ENCODE measurements at regions not wholly inside any gene's neighbourhood (a gene's known extent, or its start where the extent isn't known, plus 50 kb on each side); places are given as distances from the start of the nearest gene placed in this dataset.

- Histone ChIP-seq H3K36me3 (ENCODE audit: insufficient read depth, low read length) (no peaks in the 10 kb centered on the region), H2AFZ (ENCODE audit: low read depth, low read length) (no peak overlapping the region), H3K27me3 (ENCODE audit: insufficient read depth, low read length) (no peaks in the 10 kb centered on the region), H3K4me3 (ENCODE audit: low read length) (no peak overlapping the region), H3K4me1 (ENCODE audit: insufficient read depth, low read length) (peaks cover 2% of the 10 kb centered on the region), H3K9me3 (ENCODE audit: low read length) (peaks cover 2% of the 10 kb centered on the region)
Observed at GRCh38 chr2:129723277-129724020, 256.0 kb upstream of the RAB6C start.

- Histone ChIP-seq H2AFZ (ENCODE audit: low read depth, low read length) (no peak overlapping the region), H3K36me3 (ENCODE audit: insufficient read depth, low read length) (no peaks in the 10 kb centered on the region), H3K27me3 (ENCODE audit: insufficient read depth, low read length) (no peaks in the 10 kb centered on the region), H3K4me1 (ENCODE audit: insufficient read depth, low read length) (peaks cover 4% of the 10 kb centered on the region), H3K9me3 (ENCODE audit: low read length) (peaks cover 2% of the 10 kb centered on the region), H3K4me3 (ENCODE audit: low read length) (no peak overlapping the region)
Observed at GRCh38 chr2:129724021-129724757, 255.3 kb upstream of the RAB6C start.

GRCh38 chr2:129726216-129726615 lies 253.2 kb upstream of the RAB6C start:
- Histone ChIP-seq H2AFZ (ENCODE audit: low read depth, low read length) (no peak overlapping the region), H3K9me3 (ENCODE audit: low read length) (peaks cover 2% of the 10 kb centered on the region), H3K27me3 (ENCODE audit: insufficient read depth, low read length) (no peaks in the 10 kb centered on the region), H3K4me1 (ENCODE audit: insufficient read depth, low read length) (peaks cover 4% of the 10 kb centered on the region), H3K4me3 (ENCODE audit: low read length) (no peak overlapping the region), H3K36me3 (ENCODE audit: insufficient read depth, low read length) (no peaks in the 10 kb centered on the region)

GRCh38 chr2:129727286-129727685 lies 252.2 kb upstream of the RAB6C start:
- no peaks in the 10 kb centered on the region for H3K36me3 ChIP-seq (ENCODE audit: insufficient read depth, low read length)
- no peaks in the 10 kb centered on the region for H3K27me3 ChIP-seq (ENCODE audit: insufficient read depth, low read length)
- peaks cover 8% of the 10 kb centered on the region for H3K4me1 ChIP-seq (ENCODE audit: insufficient read depth, low read length)
- H3K4me3 ChIP-seq (ENCODE audit: low read length): no peak overlapping the region
- no peak overlapping the region for H2AFZ ChIP-seq (ENCODE audit: low read depth, low read length)
- H3K9me3 ChIP-seq (ENCODE audit: low read length): peaks cover 2% of the 10 kb centered on the region

GRCh38 chr2:129728035-129728972 lies 251.2 kb upstream of the RAB6C start:
- Histone ChIP-seq H3K4me3 (ENCODE audit: low read length) (no peak overlapping the region), H3K4me1 (ENCODE audit: insufficient read depth, low read length) (peaks cover 9% of the 10 kb centered on the region), H2AFZ (ENCODE audit: low read depth, low read length) (no peak overlapping the region), H3K36me3 (ENCODE audit: insufficient read depth, low read length) (no peaks in the 10 kb centered on the region), H3K9me3 (ENCODE audit: low read length) (peaks cover 2% of the 10 kb centered on the region), H3K27me3 (ENCODE audit: insufficient read depth, low read length) (no peaks in the 10 kb centered on the region)

- no peak overlapping the region for H2AFZ ChIP-seq (ENCODE audit: low read depth, low read length)
- H3K9me3 ChIP-seq (ENCODE audit: low read length): peaks cover 2% of the 10 kb centered on the region
- H3K4me3 ChIP-seq (ENCODE audit: low read length): no peak overlapping the region
- peaks cover 13% of the 10 kb centered on the region for H3K4me1 ChIP-seq (ENCODE audit: insufficient read depth, low read length)
- no peaks in the 10 kb centered on the region for H3K36me3 ChIP-seq (ENCODE audit: insufficient read depth, low read length)
- H3K27me3 ChIP-seq (ENCODE audit: insufficient read depth, low read length): no peaks in the 10 kb centered on the region
Observed at GRCh38 chr2:129729011-129729410, 250.5 kb upstream of the RAB6C start.

GRCh38 chr2:129729646-129730045 lies 249.8 kb upstream of the RAB6C start:
- Histone ChIP-seq H3K36me3 (ENCODE audit: insufficient read depth, low read length) (no peaks in the 10 kb centered on the region), H2AFZ (ENCODE audit: low read depth, low read length) (no peak overlapping the region), H3K4me3 (ENCODE audit: low read length) (no peak overlapping the region), H3K9me3 (ENCODE audit: low read length) (peaks cover 2% of the 10 kb centered on the region), H3K4me1 (ENCODE audit: insufficient read depth, low read length) (peaks cover 14% of the 10 kb centered on the region), H3K27me3 (ENCODE audit: insufficient read depth, low read length) (no peaks in the 10 kb centered on the region)

GRCh38 chr2:129730979-129731378 lies 248.5 kb upstream of the RAB6C start:
- Histone ChIP-seq H2AFZ (ENCODE audit: low read depth, low read length) (no peak overlapping the region), H3K9me3 (ENCODE audit: low read length) (peaks cover 2% of the 10 kb centered on the region), H3K4me1 (ENCODE audit: insufficient read depth, low read length) (peaks cover 14% of the 10 kb centered on the region), H3K27me3 (ENCODE audit: insufficient read depth, low read length) (no peaks in the 10 kb centered on the region), H3K4me3 (ENCODE audit: low read length) (no peak overlapping the region), H3K36me3 (ENCODE audit: insufficient read depth, low read length) (no peaks in the 10 kb centered on the region)

GRCh38 chr2:129731907-129732629 lies 247.4 kb upstream of the RAB6C start:
- Histone ChIP-seq H3K27me3 (ENCODE audit: insufficient read depth, low read length) (no peaks in the 10 kb centered on the region), H3K9me3 (ENCODE audit: low read length) (peaks cover 2% of the 10 kb centered on the region), H3K4me1 (ENCODE audit: insufficient read depth, low read length) (peaks cover 14% of the 10 kb centered on the region), H3K4me3 (ENCODE audit: low read length) (no peak overlapping the region), H3K36me3 (ENCODE audit: insufficient read depth, low read length) (no peaks in the 10 kb centered on the region), H2AFZ (ENCODE audit: low read depth, low read length) (no peak overlapping the region)

GRCh38 chr2:129732630-129733026 lies 246.8 kb upstream of the RAB6C start:
- Histone ChIP-seq H3K27me3 (ENCODE audit: insufficient read depth, low read length) (no peaks in the 10 kb centered on the region), H3K36me3 (ENCODE audit: insufficient read depth, low read length) (no peaks in the 10 kb centered on the region), H3K4me1 (ENCODE audit: insufficient read depth, low read length) (peaks cover 14% of the 10 kb centered on the region), H3K4me3 (ENCODE audit: low read length) (no peak overlapping the region), H3K9me3 (ENCODE audit: low read length) (no peaks in the 10 kb centered on the region), H2AFZ (ENCODE audit: low read depth, low read length) (no peak overlapping the region)

- Histone ChIP-seq H3K4me1 (ENCODE audit: insufficient read depth, low read length) (peaks cover 14% of the 10 kb centered on the region), H3K9me3 (ENCODE audit: low read length) (no peaks in the 10 kb centered on the region), H3K36me3 (ENCODE audit: insufficient read depth, low read length) (no peaks in the 10 kb centered on the region), H2AFZ (ENCODE audit: low read depth, low read length) (no peak overlapping the region), H3K4me3 (ENCODE audit: low read length) (no peak overlapping the region), H3K27me3 (ENCODE audit: insufficient read depth, low read length) (no peaks in the 10 kb centered on the region)
Observed at GRCh38 chr2:129733041-129733440, 246.4 kb upstream of the RAB6C start.

- H3K4me3 ChIP-seq (ENCODE audit: low read length): no peak overlapping the region
- H3K9me3 ChIP-seq (ENCODE audit: low read length): no peaks in the 10 kb centered on the region
- H3K4me1 ChIP-seq (ENCODE audit: insufficient read depth, low read length): peaks cover 11% of the 10 kb centered on the region
- H3K27me3 ChIP-seq (ENCODE audit: insufficient read depth, low read length): no peaks in the 10 kb centered on the region
- H3K36me3 ChIP-seq (ENCODE audit: insufficient read depth, low read length): no peaks in the 10 kb centered on the region
- H2AFZ ChIP-seq (ENCODE audit: low read depth, low read length): no peak overlapping the region
Observed at GRCh38 chr2:129733579-129733978, 245.9 kb upstream of the RAB6C start.
